NCI-H2196 (cell line): ENCODE measurements at regions not wholly inside any gene's neighbourhood (a gene's known extent, or its start where the extent isn't known, plus 50 kb on each side); places are given as distances from the start of the nearest gene placed in this dataset.

ENCODE experiments used
- DNase-seq: peaks from one replicate; lab custom pipeline; 2025; ENCODE audit not compliant: unreplicated experiment; lab: John Stamatoyannopoulos, UW

DNA sequence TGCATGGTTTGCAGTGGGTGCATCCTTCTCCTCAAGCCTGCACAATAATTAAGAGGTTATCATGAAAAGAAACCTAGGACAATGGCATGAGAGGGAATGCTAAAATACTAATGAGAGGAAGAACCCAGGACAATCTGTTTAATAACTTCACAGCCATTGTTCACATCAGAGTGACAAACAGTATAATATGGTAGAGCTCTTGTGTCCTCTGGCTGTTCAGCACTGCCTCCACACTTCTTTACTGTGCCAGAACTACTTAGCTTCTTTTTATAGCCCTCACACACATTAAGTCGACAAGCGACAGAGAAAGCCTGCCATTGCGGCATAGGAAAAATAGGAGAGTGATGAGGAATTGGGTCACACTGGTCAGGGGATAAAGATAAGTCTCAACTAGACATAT is 65.0 kb upstream of the MEIS2 start:
- no peak for DNase-seq

DNA sequence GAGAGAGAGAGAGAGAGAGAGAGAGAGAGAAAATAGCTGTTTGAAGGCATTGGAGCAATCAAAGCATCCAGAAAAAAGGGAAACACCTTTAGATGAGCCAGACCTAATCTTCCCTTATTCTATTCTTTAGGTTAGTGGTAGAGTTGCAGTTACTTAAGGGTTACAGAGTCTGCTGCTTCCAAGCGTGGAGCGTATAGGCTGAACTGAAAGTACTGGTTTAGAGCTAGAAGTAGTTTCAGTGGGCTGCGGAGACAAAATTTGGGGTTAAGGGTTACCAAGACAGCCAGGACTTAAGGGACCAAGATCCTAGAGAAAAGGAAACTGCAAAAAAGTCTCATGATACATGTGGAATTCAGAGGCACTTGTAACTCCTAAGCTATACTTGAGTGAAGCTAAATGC is 66.1 kb upstream of the MEIS2 start:
- no peak for DNase-seq

DNA sequence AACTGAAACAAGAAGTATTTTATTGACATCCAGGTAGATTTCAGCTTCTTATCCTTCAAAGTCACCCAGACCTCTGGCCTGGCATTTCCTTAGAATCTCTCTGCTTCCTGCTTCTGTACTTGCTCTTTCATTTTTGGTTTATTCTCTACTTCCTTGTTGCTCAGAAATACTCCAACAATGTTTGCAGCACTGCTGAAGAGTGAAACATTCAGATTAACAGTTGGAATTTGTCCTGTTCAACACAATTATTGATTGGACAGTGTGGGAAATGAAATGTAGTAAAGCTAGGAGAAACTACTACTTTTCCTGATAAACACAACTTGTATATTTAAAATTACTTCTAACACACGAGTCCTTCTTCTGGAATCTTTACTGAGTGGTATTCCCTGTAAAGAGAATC is 81.0 kb upstream of the MEIS2 start:
- no peak for DNase-seq

DNA sequence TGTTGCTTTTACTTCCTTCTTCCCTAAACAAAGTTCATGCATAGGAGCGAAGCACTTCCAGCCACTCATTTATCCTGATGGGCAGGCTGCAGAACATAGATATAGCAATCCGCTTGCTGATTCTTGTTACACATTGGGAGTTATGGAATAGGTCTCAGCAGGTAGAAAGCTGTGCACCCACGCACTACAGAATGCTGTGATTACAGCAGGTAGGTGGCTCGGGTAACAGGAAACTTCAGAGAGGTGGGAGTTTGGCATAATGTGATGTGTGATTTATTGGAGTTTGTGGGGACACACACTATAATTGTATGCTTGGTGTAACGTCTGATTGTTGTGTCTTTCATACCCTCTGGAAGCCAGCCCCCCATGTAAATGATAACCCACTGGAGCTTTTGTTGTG is 99.2 kb upstream of the MEIS2 start:
- DNase-seq, result no peak

DNA sequence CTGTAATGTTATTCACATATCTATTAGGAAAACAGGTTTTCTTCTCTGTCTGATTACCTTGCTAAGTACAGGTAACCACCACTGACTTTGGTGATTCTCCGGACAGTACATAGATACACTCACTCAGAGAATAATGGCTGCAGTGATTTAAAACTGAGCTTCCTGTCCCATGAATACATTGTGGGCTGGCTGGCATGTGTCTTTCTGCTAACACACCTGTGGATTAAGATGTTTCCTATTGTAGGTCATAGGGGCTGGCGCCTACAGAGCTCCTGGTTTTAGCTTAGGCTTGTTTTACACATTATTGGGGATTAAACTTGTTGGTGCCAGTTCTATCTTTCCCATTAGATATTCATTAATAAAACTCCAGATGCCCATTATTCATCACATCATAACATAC is 102.7 kb upstream of the MEIS2 start:
- DNase-seq, result no peak

DNA sequence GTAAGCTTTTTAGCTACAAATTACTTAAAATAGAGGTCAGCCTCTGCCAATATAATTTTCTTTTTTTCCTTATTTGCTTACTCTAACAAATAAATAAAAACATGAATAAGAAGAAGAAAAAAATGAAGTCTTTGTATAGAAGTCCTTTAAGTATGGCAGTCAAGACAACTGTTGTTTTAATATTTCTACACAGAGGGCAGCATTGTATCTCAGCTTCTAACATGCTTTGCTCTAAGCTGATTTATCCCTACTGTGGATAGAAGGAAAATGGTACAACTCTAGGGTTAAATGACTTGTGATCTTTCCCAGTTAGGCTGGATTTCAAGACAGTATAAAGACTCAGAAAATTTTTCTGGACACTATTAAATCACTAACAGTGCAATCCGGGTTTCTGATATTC is 104.3 kb upstream of the MEIS2 start:
- no peak for DNase-seq

DNA sequence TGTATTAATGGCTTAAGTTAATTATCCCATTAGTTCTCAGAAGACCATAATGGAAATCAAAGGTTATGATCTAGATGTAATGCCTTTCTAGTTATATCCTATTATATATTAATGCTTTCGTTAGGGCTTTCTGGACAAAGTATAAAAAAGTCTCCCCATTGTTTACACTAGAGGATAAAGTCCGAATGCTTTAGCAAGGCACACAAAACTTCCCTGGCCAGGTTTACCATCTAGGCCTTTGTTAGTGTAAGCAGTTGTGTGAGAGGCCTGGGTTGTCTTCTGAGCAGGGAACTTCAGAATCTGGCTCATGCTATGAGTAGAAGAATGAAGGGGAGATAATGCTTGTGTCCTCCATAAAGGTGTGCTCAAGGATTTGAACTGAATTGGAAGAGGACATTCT is 106.3 kb upstream of the MEIS2 start:
- no peak for DNase-seq

DNA sequence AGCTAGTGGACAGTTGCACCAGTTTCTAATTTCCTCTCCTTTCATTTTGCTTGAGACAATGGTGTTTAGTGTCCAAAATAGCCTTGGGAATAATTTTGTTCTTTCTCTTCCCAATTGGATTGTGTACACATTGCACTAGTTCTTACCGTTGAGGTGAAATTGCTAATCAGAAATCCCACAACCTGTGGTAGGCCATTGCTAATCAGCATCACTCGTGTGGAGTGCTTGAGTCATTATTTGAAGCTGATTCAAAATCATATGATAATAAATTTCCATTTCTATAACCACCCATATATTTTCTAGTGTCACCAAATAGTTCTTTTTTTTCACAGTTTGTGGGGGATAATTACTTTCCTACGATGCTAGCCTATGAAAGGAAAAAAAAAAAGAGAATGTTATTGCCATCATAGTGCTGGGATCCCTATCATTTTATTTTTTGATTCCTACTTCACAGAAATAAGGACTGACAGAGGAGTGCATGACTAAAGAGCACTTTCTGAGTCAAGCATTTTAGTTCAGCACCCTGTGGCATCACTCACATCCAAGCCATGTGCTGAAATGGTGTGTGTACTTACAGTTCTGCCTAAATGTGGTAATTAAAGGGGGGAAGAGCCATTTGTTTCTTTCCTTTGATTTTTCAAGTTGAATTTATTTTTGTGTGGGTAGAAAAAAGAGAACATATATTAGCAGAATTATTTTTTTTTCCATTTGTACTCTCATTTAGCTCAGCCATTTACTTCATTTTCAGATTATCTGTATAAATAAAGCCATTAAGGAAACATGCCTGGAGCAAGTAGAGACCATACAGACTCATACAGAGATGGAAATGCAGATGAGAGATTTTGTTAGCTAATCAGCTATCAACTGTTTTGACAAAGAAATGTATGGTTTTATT is 108.0 kb upstream of the MEIS2 start:
- DNase-seq, result no peak

DNA sequence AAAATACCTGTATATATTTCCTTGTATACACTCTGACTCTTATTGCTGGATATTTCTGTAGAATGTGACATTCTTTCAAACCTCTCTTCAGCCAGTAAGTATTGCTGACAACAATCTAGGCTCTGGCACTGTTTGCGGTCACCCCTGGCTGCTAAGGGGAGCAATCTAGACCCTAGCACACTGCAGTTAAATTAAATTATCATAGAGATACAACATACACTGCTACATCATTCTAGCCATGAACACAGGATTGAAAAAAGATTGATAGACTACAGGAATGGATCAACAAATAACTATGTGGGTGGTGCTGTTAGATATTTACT is 108.7 kb upstream of the MEIS2 start:
- no peak for DNase-seq

DNA sequence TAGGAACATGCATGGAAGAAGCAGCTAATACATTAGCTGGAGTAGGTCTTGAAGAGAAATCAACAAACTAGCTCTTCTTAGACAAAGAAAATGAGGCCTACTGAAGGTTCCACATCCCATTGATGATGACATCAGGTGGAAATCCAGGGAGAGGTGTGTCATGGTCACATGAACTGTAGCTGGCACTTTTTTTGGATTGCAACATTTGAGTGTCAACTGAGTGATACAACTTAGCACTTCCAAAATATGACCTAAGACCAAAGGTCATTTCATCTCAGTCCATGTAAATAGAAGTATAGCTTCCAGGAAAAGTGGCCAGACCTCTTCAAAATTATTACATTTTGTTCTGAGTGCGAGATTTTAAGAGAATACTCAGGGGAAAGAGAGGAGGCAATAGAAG is 117.2 kb upstream of the MEIS2 start:
- DNase-seq, result no peak

DNA sequence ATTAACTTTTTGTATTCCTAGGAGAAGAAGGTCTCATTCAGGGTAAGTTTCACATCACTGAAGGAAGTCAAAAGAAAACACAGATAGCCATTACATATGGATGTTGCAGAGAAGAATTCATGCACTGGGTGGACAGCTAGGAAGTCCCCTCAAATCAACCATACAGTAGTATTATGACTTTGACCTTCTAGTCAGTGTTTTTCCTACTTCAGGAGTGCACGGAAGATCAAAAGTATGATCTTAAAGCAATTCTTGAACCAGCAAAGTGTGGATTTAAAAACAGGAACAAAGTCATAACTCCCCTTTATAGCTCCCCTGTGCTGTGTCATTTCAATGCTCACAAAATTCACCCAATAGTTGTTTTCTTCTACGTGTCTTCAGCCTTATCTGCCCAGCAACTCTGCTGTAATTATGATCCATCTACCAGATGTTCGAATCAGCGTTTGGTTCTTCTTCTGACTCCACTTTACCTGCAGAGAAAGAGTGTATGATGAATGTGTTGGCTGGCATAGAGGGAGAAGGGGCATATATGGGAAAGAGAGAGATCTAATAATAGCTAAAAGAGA is 118.1 kb upstream of the MEIS2 start:
- DNase-seq, result no peak

DNA sequence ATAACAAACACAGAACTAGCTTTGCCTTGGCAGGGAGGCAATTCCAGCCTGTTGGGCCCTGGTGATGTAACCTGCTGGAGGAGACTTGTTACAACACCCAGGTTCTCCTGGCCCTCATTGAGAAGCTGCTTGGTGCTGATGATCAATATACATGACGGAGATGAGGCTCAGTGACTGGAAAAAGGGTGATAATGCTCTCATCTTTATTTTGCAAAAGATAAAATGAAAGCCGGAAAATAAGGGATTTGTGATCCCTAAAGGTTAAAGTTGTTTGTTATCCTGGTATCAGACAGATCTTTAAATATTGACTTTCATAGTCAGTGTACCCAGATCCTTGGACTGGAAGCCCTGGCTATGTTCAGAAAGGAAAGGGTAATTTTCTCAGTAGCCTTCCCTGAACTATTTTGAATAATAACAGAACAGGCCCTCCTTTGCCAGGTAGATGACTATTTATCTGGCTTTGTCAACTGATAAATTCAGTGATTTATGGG is 118.9 kb upstream of the MEIS2 start:
- DNase-seq, result no peak

DNA sequence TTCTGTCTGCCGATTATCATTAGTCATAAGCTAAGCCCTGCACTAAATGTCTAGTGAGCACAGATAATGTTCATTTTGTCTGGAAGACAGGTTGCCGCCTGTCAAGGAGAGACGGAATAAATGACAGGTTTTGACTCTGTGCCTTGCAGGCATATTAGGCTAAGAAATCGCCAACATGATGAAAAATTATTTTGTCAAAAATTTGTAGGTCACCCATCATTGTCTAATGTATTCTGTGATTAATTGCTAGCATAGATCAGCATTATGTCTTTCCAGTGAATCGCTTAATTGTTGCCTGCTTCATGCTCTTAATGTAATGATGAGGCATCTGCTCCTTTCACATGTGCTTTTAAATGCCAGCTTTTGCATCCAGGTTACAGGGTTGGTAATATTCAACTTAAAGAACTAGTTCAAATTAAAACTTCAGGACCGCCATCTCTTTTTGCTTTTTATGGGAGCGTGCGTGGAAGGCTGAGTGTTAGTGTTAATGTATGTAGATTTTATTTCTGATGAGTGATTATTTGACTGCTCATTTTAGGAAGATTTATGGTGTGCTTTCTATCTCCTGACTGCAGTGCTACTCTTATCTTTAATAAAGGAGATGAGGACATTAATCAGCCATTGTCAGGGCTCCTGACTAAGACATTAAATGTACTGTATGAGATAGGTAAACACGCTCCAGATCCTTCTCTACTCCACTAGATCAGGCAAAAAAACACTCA is 120.8 kb upstream of the MEIS2 start:
- DNase-seq, result no peak

DNA sequence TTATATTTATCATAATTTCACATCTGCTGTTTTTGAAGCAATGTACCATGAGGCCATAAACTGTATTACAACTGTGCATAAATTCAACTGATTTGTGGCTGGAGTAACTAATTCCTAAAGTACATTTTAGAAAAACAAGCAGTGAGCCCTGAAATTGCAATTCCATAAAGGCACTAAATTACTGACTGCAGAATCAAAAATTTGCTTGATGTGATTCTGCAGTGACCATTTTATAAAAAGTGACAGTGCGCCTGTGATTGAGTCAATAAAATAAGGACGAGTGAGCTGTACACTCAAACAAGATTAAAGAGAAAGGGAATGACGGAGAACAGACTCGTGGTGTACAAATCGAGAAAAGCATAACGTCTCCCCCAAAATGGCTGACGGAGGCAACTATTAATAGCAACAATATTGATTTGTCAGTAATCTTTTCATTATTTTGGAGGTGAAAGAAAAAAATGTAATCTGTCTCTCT is 121.4 kb upstream of the MEIS2 start:
- no peak for DNase-seq

DNA sequence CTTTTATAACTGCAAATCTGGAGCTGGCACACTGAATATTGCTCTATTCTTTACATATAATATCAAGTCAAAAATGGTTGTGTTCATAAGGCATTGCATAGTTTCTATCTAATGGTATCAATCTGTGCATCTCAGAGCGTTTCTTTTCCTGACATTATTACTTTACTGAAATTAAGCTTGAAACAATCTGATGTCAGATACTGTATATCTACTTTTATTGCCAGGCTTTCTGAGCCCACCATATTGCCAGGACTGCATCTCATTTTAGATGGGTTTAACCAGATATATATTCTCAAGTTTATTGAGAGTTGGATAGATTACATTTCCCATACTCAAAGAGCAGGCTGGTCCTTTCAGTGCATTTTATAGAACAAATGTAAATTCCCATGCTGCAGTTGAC is 122.7 kb upstream of the MEIS2 start:
- DNase-seq, result no peak

DNA sequence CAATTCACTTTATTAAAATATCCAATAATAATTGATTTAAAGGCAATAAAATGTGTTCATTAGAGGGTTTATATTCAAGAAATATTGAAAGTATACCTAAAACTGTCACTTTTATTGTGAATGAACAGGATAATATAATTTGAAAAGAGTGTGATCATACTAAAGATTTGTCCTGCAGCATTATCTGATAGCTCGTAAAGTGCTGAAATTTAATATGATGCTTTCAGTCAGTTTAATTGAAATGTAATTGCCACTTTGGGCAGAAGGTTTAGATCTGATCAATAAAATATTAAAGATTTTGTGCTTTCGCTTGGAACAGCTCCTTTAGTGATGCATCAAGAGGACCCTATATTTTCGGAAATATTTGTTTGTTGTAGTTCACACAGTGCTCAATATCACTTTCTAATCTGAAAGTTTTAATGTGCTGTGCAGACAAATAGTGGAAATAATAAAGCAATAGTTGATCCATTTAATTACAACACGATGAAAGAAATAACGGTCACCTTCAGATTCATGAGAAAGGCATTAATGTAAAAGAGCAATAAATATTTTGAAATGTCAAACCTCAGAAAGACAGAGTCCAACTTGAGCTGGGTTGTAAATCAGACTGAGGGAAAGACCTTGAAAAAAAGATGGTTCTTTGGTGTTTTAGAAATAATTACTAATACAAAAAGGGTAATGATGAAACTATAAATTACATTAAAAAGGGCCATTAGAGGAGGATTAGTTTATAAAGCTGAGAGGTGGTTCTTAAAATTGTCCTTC is 129.7 kb upstream of the MEIS2 start:
- DNase-seq, result no peak

DNA sequence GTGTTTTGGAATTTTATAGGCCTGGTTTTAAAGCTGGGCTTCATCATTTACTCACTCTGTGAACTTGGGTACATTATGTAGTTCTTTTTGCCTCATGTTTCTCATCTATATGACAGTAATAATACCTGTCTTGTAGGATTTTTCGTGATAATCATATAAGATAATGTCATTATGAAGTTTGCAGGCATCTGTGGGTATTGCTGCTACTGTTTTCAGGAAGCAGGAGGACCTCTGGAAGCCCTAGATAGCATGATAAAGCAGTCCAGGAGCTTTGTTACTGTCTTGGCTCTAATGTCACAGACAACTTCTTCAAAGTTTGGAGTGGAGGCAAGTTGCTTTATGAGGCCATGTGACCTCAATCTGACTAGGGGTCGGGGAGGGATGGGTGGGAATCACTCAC is 145.0 kb upstream of the MEIS2 start:
- no peak for DNase-seq

DNA sequence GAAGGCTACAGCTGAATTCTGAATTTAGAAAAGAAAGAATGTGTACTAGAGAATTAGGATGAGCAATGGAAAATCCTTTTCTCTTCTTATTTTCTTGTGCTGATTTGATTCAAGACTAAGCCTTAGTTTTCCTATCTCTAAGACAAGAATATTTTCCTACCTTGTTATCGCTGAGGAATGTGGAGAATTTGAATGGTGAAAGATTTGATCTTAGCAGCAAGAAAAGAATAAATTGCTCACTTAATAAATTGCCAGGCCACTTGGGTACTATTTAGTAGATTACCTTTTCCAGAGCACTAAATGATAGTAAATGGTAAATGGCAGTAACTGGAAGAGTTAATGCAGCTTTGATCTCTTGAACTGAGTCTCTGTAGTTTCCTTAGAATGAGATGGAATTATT is 145.7 kb upstream of the MEIS2 start:
- DNase-seq, result no peak

DNA sequence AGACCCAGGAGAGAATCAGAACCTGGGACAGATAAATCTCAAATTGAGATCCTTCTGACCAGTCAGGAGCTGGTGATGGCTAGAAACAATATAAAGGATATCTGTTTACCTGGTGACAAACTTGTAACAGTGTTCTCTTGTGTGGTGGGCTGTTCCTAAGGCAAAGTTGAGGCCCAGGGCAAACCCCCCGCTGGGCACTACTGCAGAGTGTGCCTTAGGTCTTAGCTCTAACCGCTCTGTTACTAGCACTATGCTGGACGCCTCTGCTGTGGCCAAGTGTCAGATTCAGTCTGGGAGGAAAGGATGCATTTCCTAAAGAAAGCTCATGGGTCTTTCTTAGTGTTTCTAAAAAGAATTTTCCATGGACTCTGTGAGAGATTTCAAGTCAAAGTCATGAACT is 146.5 kb upstream of the MEIS2 start:
- DNase-seq, result no peak

DNA sequence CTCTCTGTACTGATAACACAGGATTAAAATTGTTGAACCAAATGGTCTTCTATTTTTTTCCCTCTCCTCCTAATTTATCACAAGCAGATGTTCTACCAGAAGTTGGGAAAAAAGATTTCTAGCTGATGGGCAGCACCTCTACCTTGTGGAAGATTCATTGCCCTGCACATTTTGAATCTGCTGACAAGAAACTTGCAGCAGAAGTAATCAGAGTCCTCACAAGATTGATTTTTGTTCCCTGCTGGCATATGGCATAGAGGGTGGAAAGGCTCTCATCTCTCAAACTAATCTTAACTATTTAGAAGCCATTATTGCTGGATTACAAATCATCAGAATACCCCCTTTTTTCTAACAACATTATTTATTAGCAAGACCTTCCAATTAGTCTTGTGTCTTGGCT is 148.9 kb upstream of the MEIS2 start:
- no peak for DNase-seq

DNA sequence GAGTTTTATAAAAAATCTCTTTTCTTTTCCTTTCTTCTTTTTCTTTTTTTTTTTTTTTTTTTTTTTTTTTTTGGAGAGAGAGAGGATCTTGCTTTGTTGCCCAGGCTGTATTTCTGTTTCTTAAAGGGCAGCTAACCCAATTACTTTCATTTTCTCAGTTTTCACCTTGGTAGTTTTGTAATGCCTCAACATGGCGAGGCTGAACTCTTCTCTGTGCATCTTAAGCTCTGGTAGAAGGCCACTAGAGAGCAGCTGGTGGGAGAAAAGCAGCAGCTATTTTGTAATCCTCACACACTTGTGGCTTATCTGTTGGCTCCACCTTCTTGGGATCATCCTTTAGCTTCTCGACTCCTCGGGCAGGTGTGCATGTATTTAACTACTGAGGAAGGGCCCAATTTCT is 152.2 kb upstream of the MEIS2 start:
- DNase-seq, result no peak
